Tibial artery (tissue), 4 donors: ENCODE measurements at regions not wholly inside any gene's neighbourhood (a gene's known extent, or its start where the extent isn't known, plus 50 kb on each side); places are given as distances from the start of the nearest gene placed in this dataset.

ENCODE experiments used
- DNase-seq, 2 donors: peaks; one replicate each; pipeline ENCODE4 v3.0.0-alpha.2; 2019
- H3K27ac ChIP-seq, 2 donors: fragments of 200-600 bp; sonication (generic) in 1 of 2; 1 replicate in 1 of 2; 2 replicates in 1 of 2; pipeline ENCODE4 v1.5.1; 2018 to 2019; ENCODE audit warnings: mild to moderate bottlenecking in 1 of 2
- H3K27me3 ChIP-seq, 2 donors: fragments of 200-600 bp; sonication (generic) in 1 of 2; one replicate each; pipeline versions ENCODE4 v1.5.1 to v1.6.0; 2016 to 2019
- H3K36me3 ChIP-seq, 3 donors: fragments of 200-600 bp; sonication (generic) in 2 of 3; one replicate each; pipeline ENCODE4 v1.5.1; 2016 to 2019; ENCODE audit warnings: mild to moderate bottlenecking in 2 of 3
- H3K4me1 ChIP-seq, 4 donors: fragments of 200-600 bp; sonication (generic) in 2 of 4; 1 replicate in 3 of 4; 2 replicates in 1 of 4; pipeline ENCODE4 v1.5.1; 2016 to 2019
- H3K4me3 ChIP-seq, 2 donors: fragments of 200-600 bp; sonication (generic) in 1 of 2; 1 replicate in 1 of 2; 2 replicates in 1 of 2; pipeline ENCODE4 v1.5.1; 2018 to 2019; ENCODE audit warnings: mild to moderate bottlenecking in 2 of 2
- H3K9me3 ChIP-seq, 3 donors: fragments of 200-600 bp; sonication (generic) in 1 of 3; one replicate each; pipeline ENCODE4 v1.5.1; 2016 to 2019
- intact Hi-C: fragments of 100-400 bp; cut with DNase I; formaldehyde crosslinking; loops from one replicate; pipeline ENCODE4 v1.15.0; 2023; ENCODE audit warnings: low total_unique reads
- TF ChIP-seq, protein P1 (sequence below), 2 experiments: fragments of 200-600 bp in 1 of 2; fragments of 450-650 bp in 1 of 2; IDR thresholded peaks; one replicate each; pipeline ENCODE4 v1.5.1; 2017 to 2019; ENCODE audit warnings: antibody characterized with exemption in 2 of 2, mild to moderate bottlenecking in 1 of 2, moderate library complexity in 1 of 2

- Histone ChIP-seq H3K36me3 (no peaks in the 10 kb centered on the region), H3K27me3 (no peaks in the 10 kb centered on the region), H3K9me3 (no peaks in the 10 kb centered on the region), H3K4me1 (no peaks in the 10 kb centered on the region), H3K27ac (no peak overlapping the region), H3K4me3 (no peak overlapping the region)
- TF ChIP-seq, protein P1, sequence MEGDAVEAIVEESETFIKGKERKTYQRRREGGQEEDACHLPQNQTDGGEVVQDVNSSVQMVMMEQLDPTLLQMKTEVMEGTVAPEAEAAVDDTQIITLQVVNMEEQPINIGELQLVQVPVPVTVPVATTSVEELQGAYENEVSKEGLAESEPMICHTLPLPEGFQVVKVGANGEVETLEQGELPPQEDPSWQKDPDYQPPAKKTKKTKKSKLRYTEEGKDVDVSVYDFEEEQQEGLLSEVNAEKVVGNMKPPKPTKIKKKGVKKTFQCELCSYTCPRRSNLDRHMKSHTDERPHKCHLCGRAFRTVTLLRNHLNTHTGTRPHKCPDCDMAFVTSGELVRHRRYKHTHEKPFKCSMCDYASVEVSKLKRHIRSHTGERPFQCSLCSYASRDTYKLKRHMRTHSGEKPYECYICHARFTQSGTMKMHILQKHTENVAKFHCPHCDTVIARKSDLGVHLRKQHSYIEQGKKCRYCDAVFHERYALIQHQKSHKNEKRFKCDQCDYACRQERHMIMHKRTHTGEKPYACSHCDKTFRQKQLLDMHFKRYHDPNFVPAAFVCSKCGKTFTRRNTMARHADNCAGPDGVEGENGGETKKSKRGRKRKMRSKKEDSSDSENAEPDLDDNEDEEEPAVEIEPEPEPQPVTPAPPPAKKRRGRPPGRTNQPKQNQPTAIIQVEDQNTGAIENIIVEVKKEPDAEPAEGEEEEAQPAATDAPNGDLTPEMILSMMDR (IDR thresholded peaks at IDR 0.05), result no peak
- intact Hi-C loops, result no loop called here
- DNase-seq, result no peak
Observed at GRCh38 chr1:113326976-113327375, 63.3 kb upstream of the MAGI3 start.

- Histone ChIP-seq H3K36me3 (no peaks in the 10 kb centered on the region), H3K27me3 (no peaks in the 10 kb centered on the region), H3K4me1 (no peaks in the 10 kb centered on the region), H3K27ac (no peak overlapping the region), H3K9me3 (no peaks in the 10 kb centered on the region), H3K4me3 (no peak overlapping the region)
- no peak for DNase-seq
- TF ChIP-seq, protein P1 (IDR thresholded peaks at IDR 0.05), result no peak
- intact Hi-C loops, result no loop called here
Observed at GRCh38 chr1:113333056-113333455, 57.3 kb upstream of the MAGI3 start.

DNA sequence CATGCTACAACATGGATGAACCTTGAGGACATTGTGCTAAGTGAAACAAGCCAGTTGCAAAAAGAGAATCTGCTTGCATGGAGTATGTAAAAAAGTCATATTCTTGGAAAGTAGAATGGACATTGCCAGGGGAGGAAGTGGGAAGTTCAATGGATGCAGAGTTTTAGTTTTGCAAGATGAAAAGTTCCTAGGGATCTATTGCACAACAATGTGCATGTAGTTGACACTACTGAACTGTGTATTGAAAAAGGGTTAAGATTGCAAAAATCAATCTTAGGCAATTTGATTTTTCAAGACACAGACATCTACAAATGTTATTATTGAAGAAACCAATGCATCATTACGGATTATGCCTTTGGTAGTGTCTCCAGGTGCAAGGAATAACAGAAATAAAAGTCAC, 50.3 kb upstream of the MAGI3 start:
- H3K4me1 ChIP-seq, result no peaks in the 10 kb centered on the region
- intact Hi-C loops, result no loop called here
- no peak for DNase-seq
- TF ChIP-seq, protein P1 (IDR thresholded peaks at IDR 0.05), result no peak
- H3K36me3 ChIP-seq, result no peaks in the 10 kb centered on the region
- H3K27me3 ChIP-seq, result no peaks in the 10 kb centered on the region
- no peak overlapping the region for H3K4me3 ChIP-seq
- no peaks in the 10 kb centered on the region for H3K9me3 ChIP-seq
- no peak overlapping the region for H3K27ac ChIP-seq
